Thymus (tissue), 11 donors: ENCODE measurements at regions not wholly inside any gene's neighbourhood (a gene's known extent, or its start where the extent isn't known, plus 50 kb on each side); places are given as distances from the start of the nearest gene placed in this dataset.
"Not testable (repeated sequence)": the region's sequence is repeated elsewhere in the genome, so short reads cannot be mapped to it uniquely, and the experiment has no call there.

Experiments used
- DNase-seq, 9 donors: peaks; one replicate each; pipeline ENCODE4 v3.0.0-alpha.2; 2013; ENCODE audit warnings: low spot score in 9 of 9, low read depth in 6 of 9, missing footprints in 1 of 9
- H3K27ac ChIP-seq, 2 donors: one replicate each; pipeline ENCODE4 v1.5.1; 2013; ENCODE audit warnings: control low read depth in 1 of 2, low read depth in 1 of 2, low read length in 1 of 2, mild to moderate bottlenecking in 1 of 2, moderate library complexity in 1 of 2
- H3K27me3 ChIP-seq, 2 donors: one replicate each; pipeline ENCODE4 v1.5.1; 2013; ENCODE audit warnings: low read length in 1 of 2; ENCODE audit not compliant: control insufficient read depth in 2 of 2, insufficient read depth in 1 of 2
- H3K36me3 ChIP-seq, 2 donors: one replicate each; pipeline ENCODE4 v1.5.1; 2013; ENCODE audit warnings: low read length in 1 of 2, mild to moderate bottlenecking in 1 of 2, moderate library complexity in 1 of 2; ENCODE audit not compliant: control insufficient read depth in 2 of 2, insufficient read depth in 2 of 2
- H3K4me1 ChIP-seq, 2 donors: one replicate each; pipeline ENCODE4 v1.5.1; 2013; ENCODE audit warnings: low read length in 2 of 2; ENCODE audit not compliant: control insufficient read depth in 2 of 2, insufficient read depth in 2 of 2
- H3K4me3 ChIP-seq, 2 donors: one replicate each; pipeline ENCODE4 v1.5.1; 2013; ENCODE audit warnings: low read length in 2 of 2, control low read depth in 1 of 2, mild to moderate bottlenecking in 1 of 2
- H3K9me3 ChIP-seq, 2 donors: one replicate each; pipeline ENCODE4 v1.5.1; 2013; ENCODE audit warnings: low read length in 1 of 2, mild to moderate bottlenecking in 1 of 2; ENCODE audit not compliant: control insufficient read depth in 2 of 2, insufficient read depth in 1 of 2
- WGBS: extraction: QIAGEN DNeasy Blood & Tissue Kit; methylation state at CpG from one replicate; pipeline ENCODE4 v1.1.7; 2013; 5-methylcytosine and 5-hydroxymethylcytosine counted together
- donor health status: healthy.

DNA sequence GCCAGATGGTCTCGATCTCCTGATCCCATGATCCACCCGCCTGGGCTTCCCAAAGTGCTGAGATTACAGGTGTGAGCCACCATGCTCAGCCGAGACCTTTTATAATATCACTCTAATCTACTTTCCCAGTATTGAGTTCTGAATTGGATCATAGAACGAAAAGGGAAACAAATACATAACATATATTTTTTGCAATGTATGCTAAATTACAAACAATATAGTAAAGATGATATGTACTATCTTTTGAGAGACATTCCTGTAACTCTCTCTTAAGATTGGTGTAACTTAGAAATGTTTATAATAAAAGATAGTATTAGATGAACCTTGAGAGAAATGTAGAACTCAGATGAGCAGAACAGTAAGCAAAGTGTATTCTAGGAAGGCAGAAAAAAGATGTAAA, 129.2 kb upstream of the TENT5A start:
- WGBS: 95% methylated on average over 4 of the region's 4 CpGs
- H3K27ac ChIP-seq: no peak overlapping the region
- H3K36me3 ChIP-seq: no peaks in the 10 kb centered on the region
- no peaks in the 10 kb centered on the region for H3K27me3 ChIP-seq
- no peaks in the 10 kb centered on the region for H3K9me3 ChIP-seq
- no peak for DNase-seq
- H3K4me1 ChIP-seq: no peaks in the 10 kb centered on the region
- H3K4me3 ChIP-seq: no peak overlapping the region

DNA sequence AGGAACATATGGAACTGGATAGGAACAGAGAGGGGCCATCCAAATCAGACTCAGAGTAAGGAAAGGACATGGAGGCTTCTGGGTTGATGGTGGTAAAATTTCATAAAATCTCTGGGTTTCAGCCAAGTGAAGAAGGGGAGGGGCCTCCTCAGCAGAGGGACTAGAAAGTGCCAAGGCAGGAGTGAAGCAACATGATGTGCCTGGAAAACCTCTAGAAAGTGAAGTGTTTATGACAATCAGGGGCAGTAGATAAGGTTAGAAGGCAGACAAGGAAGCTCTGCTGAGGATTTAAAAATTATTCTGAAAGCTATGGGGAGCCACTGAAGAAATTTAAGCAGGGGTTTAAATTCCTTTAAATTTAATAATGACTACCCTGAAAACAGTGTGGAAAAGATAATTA, 126.0 kb upstream of the TENT5A start:
- no peaks in the 10 kb centered on the region for H3K9me3 ChIP-seq
- no peaks in the 10 kb centered on the region for H3K36me3 ChIP-seq
- no peaks in the 10 kb centered on the region for H3K4me1 ChIP-seq
- H3K4me3 ChIP-seq: no peak overlapping the region
- no peak for DNase-seq
- no peak overlapping the region for H3K27ac ChIP-seq
- no peaks in the 10 kb centered on the region for H3K27me3 ChIP-seq

DNA sequence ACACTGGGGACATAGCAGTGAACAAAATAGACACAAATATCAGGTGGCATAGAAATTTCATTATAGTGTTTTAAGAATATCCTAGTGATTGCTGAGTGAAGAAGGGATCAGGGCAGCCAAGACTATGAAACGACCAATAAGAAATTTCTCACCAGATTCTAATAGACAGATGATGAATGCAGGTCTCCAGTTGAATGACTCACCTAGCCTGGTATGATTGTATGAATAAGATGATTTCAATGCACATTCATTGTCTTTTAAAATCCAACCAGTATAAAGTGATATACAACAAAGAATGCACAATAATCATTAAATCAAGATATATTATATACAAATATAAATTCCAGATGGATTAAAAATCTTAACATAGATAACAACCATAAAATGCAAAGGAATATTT, 124.5 kb upstream of the TENT5A start:
- H3K27me3 ChIP-seq: no peaks in the 10 kb centered on the region
- H3K4me1 ChIP-seq: no peaks in the 10 kb centered on the region
- H3K27ac ChIP-seq: no peak overlapping the region
- no peaks in the 10 kb centered on the region for H3K36me3 ChIP-seq
- 94% methylated on average over 1 of the region's 1 CpG for WGBS
- no peak overlapping the region for H3K4me3 ChIP-seq
- no peak for DNase-seq
- no peaks in the 10 kb centered on the region for H3K9me3 ChIP-seq

DNA sequence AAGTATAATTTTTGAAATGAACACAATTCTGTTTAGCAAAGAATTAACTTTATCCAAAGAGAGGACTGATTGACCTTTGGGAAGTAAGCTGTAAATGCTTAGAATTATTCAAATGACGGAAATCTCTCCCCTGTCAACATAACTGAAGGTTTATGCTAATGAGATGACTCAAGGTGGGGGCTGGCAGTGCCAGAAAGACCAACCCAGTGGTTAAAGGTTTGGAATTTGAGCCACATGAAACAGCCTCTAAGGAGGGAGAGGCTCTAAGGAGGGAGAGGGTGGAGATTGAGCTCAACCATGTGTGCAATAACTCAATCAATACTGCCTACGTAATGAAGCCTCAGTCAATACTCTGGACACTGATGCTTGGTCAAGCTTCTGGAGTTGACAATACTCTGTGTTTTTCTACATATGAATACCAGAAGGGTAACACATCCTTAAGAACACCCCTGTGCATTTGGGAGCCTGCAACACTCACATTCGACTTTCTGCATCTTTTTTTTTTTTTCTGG, 123.4 kb upstream of the TENT5A start:
- Histone ChIP-seq H3K4me1 (no peaks in the 10 kb centered on the region), H3K36me3 (no peaks in the 10 kb centered on the region), H3K27ac (no peak overlapping the region), H3K9me3 (no peaks in the 10 kb centered on the region), H3K27me3 (no peaks in the 10 kb centered on the region), H3K4me3 (no peak overlapping the region)
- WGBS: 96% methylated on average over 3 of the region's 3 CpGs
- DNase-seq: no peak

DNA sequence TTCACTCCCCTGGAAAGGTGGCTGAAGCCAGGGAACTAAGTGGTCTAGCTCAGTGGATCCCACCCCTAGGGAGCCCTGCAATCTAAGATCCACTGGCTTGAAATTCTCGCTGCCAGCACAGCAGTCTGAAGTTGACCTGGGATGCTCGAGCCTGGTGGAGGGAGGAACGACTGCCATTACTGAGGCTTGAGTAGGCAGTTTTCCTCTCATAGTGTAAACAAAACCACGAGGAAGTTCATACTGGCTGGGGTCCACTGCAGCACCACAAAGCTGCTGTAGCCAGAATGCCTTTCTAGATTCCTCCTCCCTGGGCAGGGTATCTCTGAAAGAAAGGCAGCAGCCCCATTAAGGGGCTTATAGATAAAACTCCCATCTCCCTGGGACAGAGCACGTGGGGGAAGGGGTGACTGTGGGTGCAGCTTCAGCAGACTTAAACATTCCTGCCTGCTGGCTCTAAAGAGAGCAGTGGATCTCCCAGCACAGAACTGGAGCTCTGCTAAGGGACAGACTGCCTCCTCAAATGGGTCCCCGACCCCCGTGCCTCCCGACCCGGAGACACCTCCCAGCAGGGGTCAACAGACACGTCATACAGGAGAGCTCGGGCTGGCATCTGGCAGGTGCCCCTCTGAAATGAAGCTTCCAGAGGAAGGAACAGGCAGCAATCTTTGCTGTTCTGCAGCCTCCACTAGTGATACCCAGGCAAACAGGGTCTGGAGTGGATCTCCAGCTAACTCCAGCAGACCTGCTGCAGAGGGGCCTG, 117.4 kb upstream of the TENT5A start:
- DNase-seq, H3K27me3 ChIP-seq, H3K4me3 ChIP-seq, H3K4me1 ChIP-seq, H3K36me3 ChIP-seq, H3K27ac ChIP-seq: not testable (repeated sequence)
- peaks cover 0 to 11% of the 10 kb centered on the region in 2 donors for H3K9me3 ChIP-seq
- WGBS: 86% methylated on average over 11 of the region's 11 CpGs

DNA sequence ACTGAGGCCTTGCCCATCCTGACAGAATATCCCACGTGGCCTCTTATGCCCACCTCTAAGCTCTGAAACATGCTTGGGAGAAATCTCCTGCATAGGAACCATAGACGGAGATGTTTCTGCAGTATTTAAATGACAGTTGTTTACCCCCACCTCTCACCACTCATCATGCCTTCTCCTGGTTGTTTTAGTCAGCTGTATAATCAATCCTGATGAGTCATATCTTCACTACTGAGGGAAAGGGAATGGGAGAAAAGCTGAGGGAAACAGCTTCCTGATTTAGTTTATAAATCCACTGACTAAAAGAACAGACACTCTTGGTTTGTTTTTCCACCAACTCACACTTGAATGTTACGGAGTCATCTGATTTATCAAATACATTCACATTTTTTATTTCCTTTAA, 113.2 kb upstream of the TENT5A start:
- DNase-seq: no peak
- no peaks in the 10 kb centered on the region for H3K36me3 ChIP-seq
- 78% methylated on average over 3 of the region's 3 CpGs for WGBS
- H3K9me3 ChIP-seq: peaks cover 0 to 11% of the 10 kb centered on the region in 2 donors
- no peak overlapping the region for H3K4me3 ChIP-seq
- H3K4me1 ChIP-seq: no peaks in the 10 kb centered on the region
- no peaks in the 10 kb centered on the region for H3K27me3 ChIP-seq
- no peak overlapping the region for H3K27ac ChIP-seq

DNA sequence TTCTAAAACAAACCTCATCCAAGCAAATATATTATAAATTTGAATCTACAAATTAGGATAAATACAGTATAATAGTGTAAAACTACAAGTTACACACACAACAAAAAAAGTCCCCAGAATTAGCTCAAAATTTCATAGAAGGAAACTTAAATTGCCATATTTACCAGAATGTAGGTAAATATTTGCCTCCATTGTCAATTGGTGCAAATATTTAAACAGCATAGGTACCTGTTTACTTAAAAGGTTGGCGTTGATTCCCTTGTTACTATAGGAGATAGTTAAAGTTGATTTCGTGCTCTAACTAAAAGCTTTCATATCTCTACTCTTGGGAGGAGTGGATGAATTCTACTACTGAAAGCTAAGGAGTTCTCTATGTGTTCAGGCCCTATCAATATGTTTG, 111.6 kb upstream of the TENT5A start:
- no peaks in the 10 kb centered on the region for H3K9me3 ChIP-seq
- H3K4me1 ChIP-seq: no peaks in the 10 kb centered on the region
- H3K36me3 ChIP-seq: no peaks in the 10 kb centered on the region
- no peak overlapping the region for H3K27ac ChIP-seq
- no peak for DNase-seq
- no peak overlapping the region for H3K4me3 ChIP-seq
- WGBS: 91% methylated on average over 2 of the region's 2 CpGs
- H3K27me3 ChIP-seq: no peaks in the 10 kb centered on the region

DNA sequence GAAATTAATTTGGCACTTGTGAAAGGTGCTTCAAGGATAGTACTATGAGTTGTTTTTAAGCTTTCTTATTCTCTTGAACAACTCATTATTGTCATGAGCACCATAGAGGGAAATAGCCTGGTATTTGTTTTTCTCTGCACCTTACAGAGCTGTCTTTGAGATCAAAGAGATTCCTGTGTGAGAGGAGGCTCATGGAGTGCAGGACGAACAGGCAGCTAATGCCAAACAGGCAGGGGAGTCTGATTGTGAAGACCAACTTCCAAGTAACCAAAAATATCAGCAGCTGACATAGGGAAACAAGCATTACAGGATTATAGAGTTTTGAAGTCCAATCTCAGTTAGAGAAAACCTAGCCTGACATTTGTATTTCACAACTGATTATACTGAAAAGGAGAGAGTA, 110.6 kb upstream of the TENT5A start:
- DNase-seq: no peak
- Histone ChIP-seq H3K4me1 (no peaks in the 10 kb centered on the region), H3K27me3 (no peaks in the 10 kb centered on the region), H3K9me3 (no peaks in the 10 kb centered on the region), H3K36me3 (no peaks in the 10 kb centered on the region), H3K4me3 (no peak overlapping the region), H3K27ac (no peak overlapping the region)
- 82% methylated on average over 1 of the region's 1 CpG for WGBS

DNA sequence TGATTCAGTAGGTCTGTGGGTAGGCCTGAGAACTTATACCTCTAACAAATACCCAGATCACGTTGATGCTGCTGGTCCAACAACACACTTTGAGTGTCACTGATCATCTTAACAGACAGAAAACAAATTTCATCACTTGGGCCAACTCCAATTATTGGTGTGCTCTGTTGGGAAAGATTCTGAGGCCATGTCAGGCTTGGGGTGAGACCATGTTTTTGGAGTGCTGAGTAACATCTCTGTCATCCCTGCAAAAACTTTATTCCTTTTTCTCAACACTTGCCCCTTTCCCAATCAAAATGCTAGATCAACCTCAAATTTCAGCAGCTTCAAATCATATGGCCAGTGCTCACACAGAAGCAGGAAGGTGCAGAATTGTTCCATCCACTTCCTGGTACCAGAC, 108.8 kb upstream of the TENT5A start:
- H3K27me3 ChIP-seq: no peaks in the 10 kb centered on the region
- H3K9me3 ChIP-seq: no peaks in the 10 kb centered on the region
- no peaks in the 10 kb centered on the region for H3K36me3 ChIP-seq
- H3K27ac ChIP-seq: no peak overlapping the region
- H3K4me1 ChIP-seq: no peaks in the 10 kb centered on the region
- H3K4me3 ChIP-seq: no peak overlapping the region
- 82% methylated on average over 1 of the region's 1 CpG for WGBS
- no peak for DNase-seq
